Upper lobe of left lung (tissue), 6 donors: ENCODE measurements at regions not wholly inside any gene's neighbourhood (a gene's known extent, or its start where the extent isn't known, plus 50 kb on each side); places are given as distances from the start of the nearest gene placed in this dataset.
A peak's percentile ranks its signal among the peaks of the same experiment; 100 is the strongest.

Source experiments
- ATAC-seq, 2 donors: fragments of 200-7000 bp; cut with Tn5 transposase; one replicate each; pipeline ENCODE4 v1.9.1; 2022; ENCODE audit warnings: mild to moderate bottlenecking in 2 of 2, moderate library complexity in 2 of 2; ENCODE audit not compliant: low FRiP score in 2 of 2
- DNase-seq, 2 donors: peaks; one replicate each; pipeline ENCODE4 v3.0.0-alpha.2; 2019 to 2020
- H3K27ac ChIP-seq, 4 donors: fragments of 200-600 bp; sonication (generic); one replicate each; pipeline ENCODE4 v1.5.1; 2016 to 2019
- H3K27me3 ChIP-seq, 4 donors: fragments of 200-600 bp; sonication (generic); one replicate each; pipeline ENCODE4 v1.5.1; 2017 to 2019
- H3K36me3 ChIP-seq, 4 donors: fragments of 200-600 bp; sonication (generic); one replicate each; pipeline ENCODE4 v1.5.1; 2016 to 2019
- H3K4me1 ChIP-seq, 4 donors: fragments of 200-600 bp; sonication (generic); one replicate each; pipeline ENCODE4 v1.5.1; 2018 to 2019
- H3K4me3 ChIP-seq, 4 donors: fragments of 200-600 bp; sonication (generic); one replicate each; pipeline ENCODE4 v1.5.1; 2017 to 2019; ENCODE audit warnings: mild to moderate bottlenecking in 2 of 4, moderate library complexity in 1 of 4
- H3K9me3 ChIP-seq, 4 donors: fragments of 200-600 bp; sonication (generic); one replicate each; pipeline ENCODE4 v1.5.1; 2018 to 2019
- CTCF ChIP-seq, 6 experiments: fragments of 450-650 bp in 4 of 6; fragments of 200-600 bp in 2 of 6; sonication (generic) in 2 of 6; IDR thresholded peaks; one replicate each; pipeline ENCODE4 v1.5.1; 2016 to 2019; ENCODE audit warnings: antibody characterized with exemption in 6 of 6
- EP300 ChIP-seq, 4 donors: sonication (generic); formaldehyde crosslinking; IDR thresholded peaks; one replicate each; pipeline ENCODE4 v1.5.1; 2017; ENCODE audit warnings: antibody characterized with exemption in 4 of 4, control low read depth in 2 of 4
- POLR2A ChIP-seq, 4 donors: fragments of 450-650 bp; IDR thresholded peaks; one replicate each; pipeline ENCODE4 v1.5.1; 2016 to 2017; ENCODE audit warnings: antibody characterized with exemption in 4 of 4, mild to moderate bottlenecking in 2 of 4
- POLR2AphosphoS5 ChIP-seq, 2 donors: sonication (generic); formaldehyde crosslinking; IDR thresholded peaks; one replicate each; pipeline ENCODE4 v1.5.1; 2017; ENCODE audit warnings: antibody characterized with exemption in 2 of 2
- WGBS, 2 donors: methylation state at CpG; one replicate each; pipeline ENCODE4 v1.1.5; 2017 to 2018; 5-methylcytosine and 5-hydroxymethylcytosine counted together
- donor health status: DM: no; HTN: no; CAD: no; lungs with moderate emphysema.
- donor health status: DM: no; HTN: yes; CAD: no; lungs with severe emphysema.

GRCh38 chr9:82549174-82549821 lies 513.6 kb downstream of the RASEF start:
- Histone ChIP-seq H3K4me3 (no peak overlapping the region), H3K27ac (no peak overlapping the region), H3K36me3 (no peaks in the 10 kb centered on the region), H3K27me3 (no peaks in the 10 kb centered on the region), H3K4me1 (peaks cover 0 to 4% (median 0%) of the 10 kb centered on the region in 4 donors), H3K9me3 (peaks cover 0 to 3% (median 0%) of the 10 kb centered on the region in 4 donors)
- ATAC-seq (no peak), DNase-seq (peak in 1 of 2 donors; percentile 69)
- TF ChIP-seq POLR2AphosphoS5 (IDR thresholded peaks at IDR 0.05), result no peak
- TF ChIP-seq CTCF (IDR thresholded peaks at IDR 0.05), result no peak
- TF ChIP-seq POLR2A (IDR thresholded peaks at IDR 0.05), result no peak
- TF ChIP-seq EP300 (IDR thresholded peaks at IDR 0.05), result no peak
- WGBS, 2 donors, result 62 to 75% methylated on average over 3 of the region's 3 CpGs

- Histone ChIP-seq H3K36me3 (no peaks in the 10 kb centered on the region), H3K9me3 (peaks cover 0 to 3% (median 0%) of the 10 kb centered on the region in 4 donors), H3K27me3 (no peaks in the 10 kb centered on the region), H3K27ac (no peak overlapping the region), H3K4me1 (peaks cover 5 to 18% (median 11%) of the 10 kb centered on the region in 4 donors), H3K4me3 (no peak overlapping the region)
- no peak for DNase-seq
- no peak for TF ChIP-seq POLR2AphosphoS5 (IDR thresholded peaks at IDR 0.05)
- no peak for TF ChIP-seq POLR2A (IDR thresholded peaks at IDR 0.05)
- TF ChIP-seq EP300 (IDR thresholded peaks at IDR 0.05), result no peak
- no peak for ATAC-seq
- 73 to 81% methylated on average over 2 of the region's 2 CpGs for WGBS, 2 donors
Measured at GRCh38 chr9:82552784-82553183, 510.2 kb downstream of the RASEF start.

GRCh38 chr9:82553654-82554366 lies 509.1 kb downstream of the RASEF start:
- peaks cover 0 to 3% (median 0%) of the 10 kb centered on the region in 4 donors for H3K9me3 ChIP-seq
- TF ChIP-seq POLR2A (IDR thresholded peaks at IDR 0.05) (no peak), EP300 (IDR thresholded peaks at IDR 0.05) (no peak), POLR2AphosphoS5 (IDR thresholded peaks at IDR 0.05) (no peak), CTCF (IDR thresholded peaks at IDR 0.05) (no peak)
- no peak for DNase-seq

GRCh38 chr9:82554381-82554780 lies 508.6 kb downstream of the RASEF start:
- Histone ChIP-seq H3K4me1 (peaks cover 7 to 21% (median 16%) of the 10 kb centered on the region in 4 donors), H3K36me3 (no peaks in the 10 kb centered on the region), H3K27me3 (no peaks in the 10 kb centered on the region), H3K4me3 (no peak overlapping the region), H3K27ac (no peak overlapping the region), H3K9me3 (no peaks in the 10 kb centered on the region)
- 79 to 87% methylated on average over 3 of the region's 3 CpGs for WGBS, 2 donors
- ATAC-seq, result no peak
- TF ChIP-seq POLR2AphosphoS5 (IDR thresholded peaks at IDR 0.05) (no peak), CTCF (IDR thresholded peaks at IDR 0.05) (no peak), POLR2A (IDR thresholded peaks at IDR 0.05) (no peak), EP300 (IDR thresholded peaks at IDR 0.05) (no peak)
- DNase-seq, result no peak

More at GRCh38 chr9:82553654-82554366, 509.1 kb downstream of the RASEF start:
- no peak for ATAC-seq
- H3K27me3 ChIP-seq, result no peaks in the 10 kb centered on the region
- peaks cover 7 to 18% (median 12%) of the 10 kb centered on the region in 4 donors for H3K4me1 ChIP-seq
- no peak overlapping the region for H3K27ac ChIP-seq
- H3K36me3 ChIP-seq, result no peaks in the 10 kb centered on the region
- H3K4me3 ChIP-seq, result no peak overlapping the region
- 83 to 87% methylated on average over 8 of the region's 8 CpGs for WGBS, 2 donors

GRCh38 chr9:82555031-82555430 lies 507.9 kb downstream of the RASEF start:
- H3K27ac ChIP-seq, result no peak overlapping the region
- ATAC-seq (no peak), DNase-seq (no peak)
- 47 to 48% methylated on average over 1 of the region's 1 CpG for WGBS, 2 donors
- TF ChIP-seq POLR2A (IDR thresholded peaks at IDR 0.05) (no peak), CTCF (IDR thresholded peaks at IDR 0.05) (no peak), EP300 (IDR thresholded peaks at IDR 0.05) (no peak), POLR2AphosphoS5 (IDR thresholded peaks at IDR 0.05) (no peak)
- no peak overlapping the region for H3K4me3 ChIP-seq
- H3K9me3 ChIP-seq, result no peaks in the 10 kb centered on the region
- H3K36me3 ChIP-seq, result no peaks in the 10 kb centered on the region
- peaks cover 7 to 27% (median 19%) of the 10 kb centered on the region in 4 donors for H3K4me1 ChIP-seq
- no peaks in the 10 kb centered on the region for H3K27me3 ChIP-seq
